ENCODE measurements at regions not wholly inside any gene's neighbourhood (a gene's known extent, or its start where the extent isn't known, plus 50 kb on each side); places are given as distances from the start of the nearest gene placed in this dataset.

DNA sequence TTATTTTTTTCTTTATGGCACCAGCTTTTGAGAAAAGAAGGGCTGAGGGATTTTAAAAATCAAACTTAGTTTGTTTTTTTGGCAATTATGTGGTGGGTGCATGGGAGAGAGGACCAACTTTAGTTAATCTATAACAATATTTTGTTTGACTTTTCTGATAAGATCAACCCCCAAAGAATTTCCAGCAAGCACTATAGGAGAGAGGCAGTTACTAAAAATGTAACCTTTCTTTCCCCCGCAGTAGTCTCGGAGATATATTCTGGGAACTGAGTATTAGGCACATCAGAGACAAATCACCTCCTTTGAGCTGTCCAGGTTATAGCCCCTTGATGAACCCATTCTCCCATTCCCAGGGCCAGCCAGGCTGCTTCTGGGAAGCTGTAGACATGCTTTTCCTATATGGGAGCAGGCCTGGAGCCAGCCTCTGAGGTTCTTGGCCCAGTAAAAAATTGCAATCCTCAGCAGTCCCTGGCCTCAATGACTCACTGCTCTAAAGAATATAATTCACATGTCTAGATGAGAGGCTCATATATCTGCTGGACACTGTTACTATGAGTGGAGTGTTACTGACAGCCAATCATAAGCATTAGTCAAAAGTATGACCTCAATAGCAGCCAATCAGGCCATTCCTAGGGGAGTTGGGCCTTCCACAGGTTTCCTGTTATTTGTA lies 138.3 kb upstream of the AGBL1 start:
- no peak for DNase-seq

DNA sequence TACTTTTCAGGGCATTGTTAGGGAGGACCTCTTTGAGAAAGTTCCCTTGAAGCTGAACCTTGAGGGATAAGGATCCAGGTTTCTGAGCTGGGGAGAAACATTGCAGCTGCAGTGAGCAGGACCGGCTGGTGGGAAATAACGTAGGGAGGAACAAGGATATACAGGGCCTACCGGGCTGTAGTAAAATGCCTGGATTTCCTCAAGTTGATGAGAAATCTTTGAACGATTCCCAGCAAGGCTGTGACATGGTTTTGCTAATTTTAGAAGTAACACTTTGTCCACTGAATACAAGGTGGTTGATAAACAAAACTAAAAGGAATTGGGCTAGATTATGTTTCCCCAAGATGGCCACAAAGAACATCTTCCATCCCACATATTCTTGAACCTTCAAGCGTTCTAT lies 137.0 kb upstream of the AGBL1 start:
- no peak for DNase-seq

DNA sequence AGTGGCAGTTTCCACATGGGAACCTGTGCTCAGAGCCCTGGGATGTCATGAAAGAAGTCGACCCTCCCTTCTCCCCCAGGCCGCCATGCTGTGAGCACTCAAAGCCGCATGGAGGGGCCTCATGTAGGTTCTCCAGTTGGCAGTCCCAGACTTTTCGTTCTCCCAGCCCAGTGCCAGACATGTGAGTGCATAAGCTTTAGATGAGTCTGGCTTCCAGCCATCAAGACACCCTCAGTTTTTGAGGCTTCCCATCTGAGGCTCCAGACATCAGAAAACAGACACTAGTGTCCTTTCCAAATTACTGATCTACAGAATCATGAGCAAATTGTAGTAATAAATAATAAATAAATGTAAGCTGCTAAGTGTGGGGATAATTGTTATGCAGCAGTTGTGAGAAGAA lies 136.5 kb upstream of the AGBL1 start:
- DNase-seq, result no peak

DNA sequence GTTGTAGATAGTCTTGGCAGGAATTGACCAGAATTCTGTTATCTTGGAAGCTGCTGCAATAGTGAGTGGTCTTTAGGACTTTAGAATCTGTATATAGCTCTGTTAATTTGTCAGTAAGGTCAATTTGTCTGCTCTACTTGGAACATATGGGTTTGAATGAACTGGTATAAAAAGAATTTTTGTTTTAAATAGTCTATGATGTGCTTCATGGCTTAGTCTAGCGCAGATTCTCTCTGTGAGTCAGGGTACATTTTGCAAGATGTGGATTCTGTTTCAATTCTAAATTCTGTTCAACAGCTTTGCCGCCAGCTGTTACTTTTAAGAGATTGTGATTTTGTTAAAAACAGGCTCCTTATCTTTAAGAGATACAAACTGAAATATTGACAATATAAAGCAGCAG lies 135.9 kb upstream of the AGBL1 start:
- DNase-seq, result no peak

DNA sequence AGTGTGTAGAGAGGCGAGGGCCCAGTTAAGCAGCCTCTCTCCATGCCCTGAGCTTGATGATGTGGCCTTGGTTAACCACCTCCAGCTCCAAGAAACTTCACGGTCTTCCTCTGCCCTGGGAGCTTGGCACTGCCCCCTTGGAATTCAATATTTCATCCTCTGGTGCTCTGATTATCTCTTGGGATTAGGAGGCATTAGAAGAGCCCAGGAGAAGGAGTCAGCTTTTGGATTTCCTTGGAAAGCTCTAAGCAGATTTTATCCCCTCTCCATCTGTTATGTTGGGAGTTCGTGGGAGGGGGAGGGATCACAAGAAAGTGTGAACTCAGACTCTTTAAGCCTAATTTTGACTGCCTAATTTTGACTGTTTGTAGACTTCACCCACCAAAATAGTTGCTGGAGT lies 132.7 kb upstream of the AGBL1 start:
- no peak for DNase-seq

DNA sequence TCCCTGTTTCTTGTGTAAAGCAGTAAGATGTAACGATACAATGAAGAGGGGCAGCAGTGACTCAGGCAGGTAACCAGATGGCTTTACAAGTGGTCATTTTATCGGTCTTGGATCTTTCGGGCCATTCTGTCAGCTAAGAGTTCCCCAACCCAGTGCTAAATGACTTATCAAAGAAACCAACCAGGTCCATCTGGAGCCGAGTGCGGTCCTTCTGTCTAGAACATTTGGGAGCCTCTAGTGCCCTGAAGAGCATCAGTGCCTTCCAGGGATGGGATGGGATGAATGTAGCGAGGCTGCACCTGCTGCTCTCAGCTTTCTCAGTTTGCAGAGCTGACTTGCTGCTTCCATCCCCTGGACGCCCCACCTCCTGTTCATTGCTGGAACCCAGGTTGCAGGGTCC lies 131.7 kb upstream of the AGBL1 start:
- no peak for DNase-seq

DNA sequence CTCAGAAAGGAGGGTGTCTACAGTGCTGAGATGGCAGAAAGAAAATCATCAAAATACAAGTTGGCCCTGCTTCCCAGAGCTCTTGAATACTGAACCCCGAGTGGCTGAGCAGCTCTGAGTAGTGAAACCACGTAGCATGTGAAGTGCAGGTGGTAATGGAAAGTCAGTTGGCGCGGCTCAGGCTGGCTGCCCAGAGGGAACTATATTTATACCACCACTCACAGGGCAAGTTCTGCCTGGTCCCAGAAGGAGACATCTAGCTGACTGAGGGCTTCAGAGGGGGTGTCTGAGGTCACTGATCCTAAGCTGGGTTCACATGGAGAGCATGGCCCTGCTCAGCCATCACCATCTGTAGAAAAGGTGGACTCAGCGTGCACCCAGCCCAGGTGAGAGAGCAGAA lies 129.6 kb upstream of the AGBL1 start:
- no peak for DNase-seq

DNA sequence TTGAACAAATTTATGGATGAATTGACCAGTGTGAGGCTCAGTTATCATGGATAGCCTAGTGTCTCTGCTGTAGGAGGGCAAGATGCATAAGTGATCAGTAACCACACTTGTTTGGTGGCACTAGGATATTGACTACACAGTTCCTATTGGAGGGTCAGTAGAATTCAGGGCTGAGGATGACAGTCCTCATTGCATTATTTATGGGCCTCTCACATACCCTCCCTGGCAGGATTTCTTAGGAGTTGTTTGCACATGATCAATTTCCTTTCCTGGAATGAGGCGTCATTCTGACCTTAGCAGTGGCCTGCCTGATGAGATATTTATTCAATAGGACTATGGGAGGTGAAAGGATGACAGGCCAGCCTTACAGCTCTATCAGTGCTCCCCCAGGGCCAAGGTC lies 125.1 kb upstream of the AGBL1 start:
- no peak for DNase-seq

DNA sequence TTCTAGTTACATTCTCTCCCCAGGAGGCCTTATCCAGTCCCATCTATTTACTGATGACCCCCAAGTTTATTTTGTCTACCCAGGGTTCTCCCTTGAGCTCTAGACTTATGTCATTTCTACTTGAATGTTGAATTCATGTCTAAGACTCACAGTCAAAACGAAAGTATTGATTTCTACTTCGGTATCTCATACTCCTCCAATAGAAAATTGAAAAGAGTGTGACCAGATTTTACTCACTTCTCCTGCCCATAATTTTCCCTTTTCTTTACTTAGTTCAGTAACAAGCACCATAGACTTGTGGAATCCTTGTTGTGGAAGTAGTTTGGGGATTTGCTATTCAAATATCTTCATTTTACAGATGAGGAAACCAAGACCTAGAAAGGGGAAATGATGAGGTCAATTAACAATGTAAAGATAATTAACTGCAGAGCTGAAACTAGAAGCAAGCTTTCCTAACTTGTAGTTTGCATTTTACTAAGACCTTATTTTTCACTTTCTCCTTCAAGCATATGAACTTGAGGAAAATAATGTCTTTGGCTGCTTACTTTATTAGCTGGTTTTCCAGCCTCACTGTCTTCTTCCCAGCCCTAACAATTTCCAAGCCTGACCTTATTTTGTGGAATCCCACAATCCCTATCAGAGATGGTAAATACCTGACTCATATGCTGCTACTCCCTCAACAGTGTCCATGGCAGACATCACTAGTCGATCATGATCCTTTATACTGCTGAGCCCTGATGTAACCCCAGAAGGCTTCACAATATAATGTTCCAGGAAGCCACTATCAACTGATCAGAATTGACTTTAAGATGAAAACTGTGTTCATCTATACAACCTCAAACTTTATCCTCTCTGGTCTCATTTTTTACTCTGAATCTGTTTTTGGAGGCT lies 123.9 kb upstream of the AGBL1 start:
- no peak for DNase-seq

DNA sequence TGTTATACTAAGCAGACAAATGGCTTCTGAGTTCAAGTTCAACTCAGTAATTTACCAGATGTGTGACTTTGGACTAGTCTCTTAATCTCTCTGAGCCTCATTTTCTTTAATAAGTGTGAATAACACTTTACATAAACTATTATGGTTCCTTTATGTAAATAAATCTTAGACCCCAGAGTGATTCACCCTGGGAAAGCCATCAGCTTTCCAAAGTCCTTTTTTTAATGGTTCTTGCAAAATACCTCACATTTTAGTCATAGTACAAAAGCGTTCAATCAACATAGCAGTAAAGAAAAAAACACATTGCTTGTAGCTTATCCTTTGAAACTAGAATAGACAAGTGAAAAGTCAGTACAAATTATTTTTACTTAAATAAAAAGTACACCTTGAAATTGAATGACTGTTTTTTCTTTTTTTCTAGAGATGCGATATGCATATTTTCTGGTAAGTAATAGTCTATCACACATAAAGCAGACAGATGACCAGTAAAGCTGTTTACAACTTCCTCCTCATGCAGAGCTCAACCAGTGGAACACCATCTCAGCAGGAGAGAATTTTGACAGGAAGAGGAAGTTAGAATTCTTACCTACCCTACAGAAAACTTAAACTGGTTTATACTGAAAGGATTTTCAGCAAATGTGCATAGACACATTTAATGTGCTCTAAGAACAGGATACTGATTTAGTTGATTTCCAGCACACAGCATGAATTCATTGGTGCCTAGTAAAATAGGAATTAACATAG lies 123.0 kb upstream of the AGBL1 start:
- DNase-seq, result no peak

DNA sequence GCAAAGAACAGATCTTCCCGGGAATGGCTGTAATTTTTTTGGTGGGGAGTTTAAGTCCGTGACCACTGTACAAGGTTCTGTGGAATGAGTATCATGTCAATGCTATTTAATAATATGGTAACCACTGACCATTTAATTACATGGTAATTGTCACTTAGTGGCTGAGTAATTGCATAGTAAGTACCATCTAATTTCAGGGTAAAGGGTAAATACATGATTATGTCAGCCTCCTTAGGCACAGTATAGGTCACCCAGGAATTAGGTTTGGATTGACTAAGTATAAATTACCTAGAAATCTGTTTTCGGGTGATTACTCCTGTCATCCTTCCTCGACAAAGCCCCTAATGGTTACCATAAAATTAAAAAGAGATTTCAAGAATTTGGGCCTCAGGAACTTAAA lies 120.1 kb upstream of the AGBL1 start:
- DNase-seq, result no peak

DNA sequence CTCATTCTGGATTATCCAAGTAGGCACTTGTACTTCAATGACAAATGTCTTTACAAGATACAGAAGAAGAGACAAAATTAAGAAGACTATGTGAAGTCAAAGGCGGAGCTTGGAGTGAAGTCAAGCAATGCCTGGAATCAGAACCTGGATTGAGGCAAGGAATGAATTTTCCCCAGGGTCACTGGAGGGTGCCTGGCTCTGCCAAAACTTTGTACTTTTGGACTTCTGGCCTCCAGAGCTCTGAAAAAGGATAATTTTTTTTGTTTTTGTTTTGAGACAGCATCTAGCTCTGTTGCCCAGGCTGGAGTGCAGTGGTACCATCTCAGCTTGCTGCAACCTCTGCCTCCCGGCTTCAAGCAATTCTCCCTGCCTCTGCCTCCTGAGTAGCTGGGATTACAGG lies 119.3 kb upstream of the AGBL1 start:
- no peak for DNase-seq

DNA sequence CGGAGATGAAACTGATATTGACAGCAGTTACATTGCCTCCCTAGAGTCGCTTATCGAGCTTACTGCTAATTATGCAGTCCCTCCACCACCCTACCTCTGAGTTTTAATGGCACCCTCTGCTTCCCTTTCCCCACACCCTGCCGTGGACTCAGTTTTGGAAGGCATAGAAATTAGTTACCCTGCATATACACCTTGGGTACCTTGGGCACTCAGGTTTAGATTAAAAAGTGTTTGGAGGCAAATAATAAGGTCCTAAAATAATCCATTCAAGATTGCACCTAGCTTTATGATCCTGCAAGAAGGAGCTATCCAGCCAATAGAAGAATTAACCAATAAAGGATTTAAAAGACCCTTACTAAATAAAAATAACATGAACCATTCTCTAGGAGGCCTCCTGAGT lies 117.8 kb upstream of the AGBL1 start:
- no peak for DNase-seq

DNA sequence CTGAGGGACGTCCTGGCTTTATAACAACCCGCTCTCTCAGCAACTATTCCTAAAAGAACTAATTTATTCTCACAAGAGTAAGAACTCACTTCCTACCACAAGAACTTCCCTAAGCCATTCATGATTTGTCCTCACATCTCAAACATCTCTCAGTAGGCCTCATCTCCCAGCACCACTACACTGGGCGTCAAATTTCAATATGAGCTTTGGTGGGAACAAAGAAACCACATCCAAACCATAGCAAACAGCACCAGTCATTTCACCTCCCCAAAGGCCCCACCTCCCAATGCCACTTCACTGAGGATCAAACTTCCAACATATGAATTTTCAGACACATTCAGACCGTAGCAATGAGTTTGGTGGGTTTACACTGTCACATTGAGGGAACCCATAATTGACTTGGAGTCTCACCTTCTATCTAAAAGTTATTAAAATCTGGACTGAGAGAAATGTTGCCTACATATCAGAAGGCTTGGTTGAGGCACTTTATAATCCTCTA lies 116.4 kb upstream of the AGBL1 start:
- no peak for DNase-seq

DNA sequence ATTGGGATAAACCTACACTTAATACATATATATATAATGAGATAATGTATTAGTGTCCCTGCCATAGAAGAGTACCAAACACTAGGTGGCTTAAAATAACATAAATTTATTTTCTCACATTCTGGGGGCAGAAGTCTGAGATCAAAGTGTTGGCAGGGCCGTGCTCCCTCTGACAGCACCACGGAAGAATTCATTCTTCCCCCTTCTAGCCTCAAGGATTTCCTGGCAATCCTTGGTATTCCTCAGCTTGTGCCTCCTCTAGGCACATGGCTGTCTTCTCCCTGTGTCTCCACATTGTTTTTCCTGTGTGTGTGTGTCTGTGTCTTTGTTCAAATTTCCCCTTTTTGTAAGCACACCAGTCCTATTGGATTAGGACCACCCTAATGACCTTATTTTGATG lies 115.2 kb upstream of the AGBL1 start:
- DNase-seq, result no peak

DNA sequence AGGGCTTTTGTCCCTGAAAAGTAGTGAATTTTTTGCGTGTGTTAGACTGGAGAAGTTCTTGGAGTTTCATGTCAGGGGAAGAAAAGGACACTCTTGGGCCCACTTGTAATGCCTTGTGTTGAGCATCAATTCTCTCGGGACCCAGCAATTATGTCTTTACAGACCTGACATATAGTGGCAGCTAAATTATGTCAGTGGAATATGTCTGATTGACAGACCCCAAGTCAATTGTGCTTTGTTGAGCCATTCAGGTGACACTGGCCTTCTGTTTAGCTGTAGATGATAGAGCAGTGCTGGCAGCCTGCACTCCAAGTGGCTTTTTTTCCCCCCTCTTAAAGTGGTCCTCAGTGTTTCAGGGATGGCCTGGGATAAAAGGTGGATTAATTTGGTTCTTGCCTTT lies 112.1 kb upstream of the AGBL1 start:
- no peak for DNase-seq

DNA sequence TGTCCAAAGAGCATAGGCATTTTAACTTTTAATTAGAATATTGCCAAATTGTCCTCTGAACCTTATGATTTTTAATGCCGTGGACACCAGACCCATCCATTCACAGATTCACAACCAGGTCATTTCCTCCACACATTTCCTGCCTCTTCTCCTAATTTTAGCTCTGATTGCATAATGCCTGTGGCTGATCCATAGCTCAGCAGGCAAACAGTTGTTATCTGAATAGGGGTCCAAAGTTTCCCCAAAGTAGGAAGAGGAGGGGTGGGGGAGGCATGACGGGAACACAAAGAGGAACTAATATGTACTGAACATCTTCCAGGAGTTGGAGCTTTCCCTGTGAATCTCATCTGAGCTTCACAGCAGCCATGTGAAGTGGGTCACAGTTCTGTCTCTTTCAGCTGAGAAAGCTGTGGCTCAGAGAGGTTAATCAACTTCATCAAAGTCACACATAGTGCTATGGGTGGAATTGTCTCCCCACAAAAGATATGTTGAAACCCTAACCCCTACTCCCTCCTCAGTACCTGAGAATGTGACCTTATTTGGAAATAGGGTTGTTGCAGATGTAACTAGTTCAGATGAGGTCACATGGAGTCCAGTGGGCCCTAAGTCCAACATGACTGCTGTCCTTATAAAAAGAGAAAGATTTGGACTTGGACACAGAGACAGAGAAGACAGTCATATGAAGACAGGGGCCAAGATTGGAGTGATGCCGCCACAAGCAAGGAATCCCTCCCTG lies 106.7 kb upstream of the AGBL1 start:
- no peak for DNase-seq

DNA sequence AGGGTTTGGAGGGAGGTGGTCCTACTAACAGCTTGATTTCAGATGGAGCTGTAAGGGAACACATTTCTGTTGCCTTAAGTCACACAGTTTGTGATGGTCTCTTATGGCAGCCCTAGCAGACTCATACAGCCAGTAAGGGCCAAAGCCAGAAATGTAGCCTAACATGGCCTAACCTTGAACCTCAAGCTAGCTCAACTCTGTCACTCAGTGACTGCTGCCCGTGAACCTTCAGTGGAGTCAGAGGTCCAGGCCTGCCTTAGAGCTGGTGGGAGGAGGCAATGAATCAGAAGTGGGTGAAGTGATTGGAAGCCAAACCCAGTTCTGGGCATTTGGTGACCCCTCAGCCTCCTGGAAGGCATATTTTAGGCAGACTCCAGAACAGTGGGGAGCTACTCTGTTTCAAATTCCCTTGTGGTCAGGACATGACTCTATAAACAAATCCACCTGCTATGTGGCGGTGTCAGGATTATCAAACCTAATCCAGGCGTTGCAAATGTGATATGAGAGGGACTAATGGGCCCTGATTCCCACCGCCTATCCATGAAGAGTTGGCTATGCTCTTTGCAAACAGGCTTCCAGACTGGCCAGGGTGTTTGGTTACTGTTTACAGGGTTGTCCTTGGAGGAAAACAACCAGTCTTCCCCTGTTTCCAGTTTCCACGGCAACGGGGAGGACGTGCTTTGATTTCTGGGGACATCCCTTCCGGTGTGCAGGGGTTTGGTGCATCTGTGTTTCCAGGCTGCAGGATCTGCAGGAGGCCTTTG lies 105.9 kb upstream of the AGBL1 start:
- DNase-seq, result peak in 13 of 51 donors; percentile 2 to 36 (median 9)

DNA sequence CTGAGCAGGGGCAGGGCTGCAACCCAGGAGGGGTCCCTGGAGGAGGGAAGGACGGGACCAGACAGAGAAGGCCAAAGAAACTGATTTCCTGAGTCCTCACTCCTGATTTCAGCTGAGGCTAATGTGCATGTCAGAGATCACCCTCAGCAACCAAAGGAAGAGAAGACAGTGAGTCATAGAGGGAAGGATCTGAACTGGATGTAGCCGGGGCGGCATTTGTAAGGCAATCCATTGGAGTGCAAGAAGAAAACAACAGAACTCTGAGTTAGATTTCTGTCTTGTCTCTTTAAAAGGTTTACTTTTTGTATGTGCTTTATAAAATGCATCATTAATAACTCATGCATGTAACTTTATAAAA lies 105.3 kb upstream of the AGBL1 start:
- DNase-seq, result peak in 1 of 51 donors; percentile 5

DNA sequence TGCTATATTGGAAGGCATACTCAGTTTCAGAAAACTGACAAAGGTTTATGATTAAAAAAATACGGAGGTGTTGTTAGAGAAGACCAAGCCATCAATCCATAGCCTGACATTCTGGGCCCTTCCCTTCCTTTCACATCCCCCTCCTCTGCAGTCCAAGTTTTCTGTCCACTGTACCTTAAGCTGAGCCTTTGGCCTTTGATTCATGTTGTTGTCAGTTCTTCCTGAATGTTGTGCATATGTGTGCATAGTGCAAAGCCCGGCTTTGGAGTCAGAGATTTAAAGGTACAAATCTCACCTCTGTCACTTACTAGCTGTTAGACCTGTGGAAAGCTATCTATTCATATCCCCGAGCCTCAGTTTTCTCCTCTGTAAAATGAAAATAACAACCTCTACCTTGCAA lies 104.9 kb upstream of the AGBL1 start:
- DNase-seq, result no peak

DNA sequence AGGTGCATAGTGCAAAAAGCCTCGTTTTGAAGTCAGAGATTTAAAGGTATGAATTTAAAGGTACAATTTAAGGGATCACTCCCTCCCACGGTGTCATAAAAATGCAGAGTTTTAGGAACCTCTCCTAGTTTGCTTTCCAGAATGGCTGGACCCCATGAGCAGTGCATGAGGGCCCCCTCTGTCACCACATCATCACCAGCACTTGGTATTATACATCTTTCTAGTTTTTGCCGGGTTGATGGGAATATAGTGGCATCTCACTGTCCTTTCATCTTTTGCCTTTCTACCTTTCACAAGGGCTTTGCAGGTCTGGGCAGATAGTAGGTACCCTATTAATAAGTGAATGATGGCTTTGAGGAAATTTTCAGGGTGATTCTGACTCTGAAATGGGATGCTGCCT lies 103.6 kb upstream of the AGBL1 start:
- DNase-seq, result no peak
